ENCODE measurements at regions not wholly inside any gene's neighbourhood (a gene's known extent, or its start where the extent isn't known, plus 50 kb on each side); places are given as distances from the start of the nearest gene placed in this dataset.

DNA sequence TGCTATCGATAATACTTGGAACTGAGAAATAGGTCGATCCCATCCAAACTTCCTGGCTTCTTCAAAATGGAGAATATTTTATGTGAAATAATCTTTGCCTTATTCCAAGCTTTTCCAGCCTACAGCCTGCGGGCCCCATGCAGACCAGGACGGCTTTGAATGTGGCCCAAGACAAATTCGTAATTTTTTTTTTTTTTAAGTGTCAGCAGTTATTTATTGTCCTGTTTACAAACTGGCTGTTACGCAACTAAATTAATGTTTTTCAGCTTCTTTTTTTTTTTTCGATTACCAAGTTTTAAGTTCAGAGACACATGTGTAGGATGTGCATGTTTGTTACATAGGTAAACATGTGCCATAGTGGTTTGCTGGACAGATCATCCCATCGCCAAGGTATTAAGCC, 411.7 kb upstream of the EDIL3 start:
- Histone ChIP-seq H3K4me1 (no peaks in the 10 kb centered on the region), H3K27me3 (no peaks in the 10 kb centered on the region), H3K36me3 (no peaks in the 10 kb centered on the region), H3K4me3 (no peak overlapping the region), H3K9me3 (no peaks in the 10 kb centered on the region), H3K27ac (no peak overlapping the region)
- no peak for DNase-seq (ENCODE audit: low spot score)
- TF ChIP-seq, protein P1, sequence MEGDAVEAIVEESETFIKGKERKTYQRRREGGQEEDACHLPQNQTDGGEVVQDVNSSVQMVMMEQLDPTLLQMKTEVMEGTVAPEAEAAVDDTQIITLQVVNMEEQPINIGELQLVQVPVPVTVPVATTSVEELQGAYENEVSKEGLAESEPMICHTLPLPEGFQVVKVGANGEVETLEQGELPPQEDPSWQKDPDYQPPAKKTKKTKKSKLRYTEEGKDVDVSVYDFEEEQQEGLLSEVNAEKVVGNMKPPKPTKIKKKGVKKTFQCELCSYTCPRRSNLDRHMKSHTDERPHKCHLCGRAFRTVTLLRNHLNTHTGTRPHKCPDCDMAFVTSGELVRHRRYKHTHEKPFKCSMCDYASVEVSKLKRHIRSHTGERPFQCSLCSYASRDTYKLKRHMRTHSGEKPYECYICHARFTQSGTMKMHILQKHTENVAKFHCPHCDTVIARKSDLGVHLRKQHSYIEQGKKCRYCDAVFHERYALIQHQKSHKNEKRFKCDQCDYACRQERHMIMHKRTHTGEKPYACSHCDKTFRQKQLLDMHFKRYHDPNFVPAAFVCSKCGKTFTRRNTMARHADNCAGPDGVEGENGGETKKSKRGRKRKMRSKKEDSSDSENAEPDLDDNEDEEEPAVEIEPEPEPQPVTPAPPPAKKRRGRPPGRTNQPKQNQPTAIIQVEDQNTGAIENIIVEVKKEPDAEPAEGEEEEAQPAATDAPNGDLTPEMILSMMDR (IDR thresholded peaks at IDR 0.05), result no peak

DNA sequence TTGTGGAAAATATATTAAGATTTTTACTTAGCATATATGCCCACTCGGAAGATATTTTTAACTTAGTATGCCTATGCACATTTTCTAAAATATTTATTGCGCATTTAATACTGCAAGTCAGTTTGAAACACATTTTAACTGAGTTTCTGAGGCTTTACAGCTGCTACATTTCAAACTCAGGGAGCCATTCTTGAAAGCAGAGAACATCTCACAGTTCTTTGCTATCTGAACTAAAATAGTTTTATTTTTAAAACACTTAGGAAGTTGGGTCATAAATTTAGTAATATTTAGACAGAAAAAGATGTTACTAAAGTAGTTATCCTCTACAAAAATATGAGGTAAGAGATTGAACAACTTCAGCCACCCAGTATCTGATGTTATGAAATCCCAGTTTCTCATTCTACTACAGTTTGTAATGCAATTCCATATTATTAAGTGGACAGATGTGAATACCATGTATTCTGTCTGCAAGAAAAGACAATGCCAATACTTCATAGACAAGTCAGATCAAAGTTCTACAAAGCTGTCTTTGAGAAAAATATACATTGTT, 409.9 kb upstream of the EDIL3 start:
- Histone ChIP-seq H3K27me3 (no peaks in the 10 kb centered on the region), H3K27ac (no peak overlapping the region), H3K36me3 (no peaks in the 10 kb centered on the region), H3K9me3 (no peaks in the 10 kb centered on the region), H3K4me3 (no peak overlapping the region), H3K4me1 (no peaks in the 10 kb centered on the region)
- TF ChIP-seq, protein P1 (IDR thresholded peaks at IDR 0.05), result no peak
- DNase-seq (ENCODE audit: low spot score), result no peak

GRCh38 chr5:84791730-84792129, 407.1 kb upstream of the EDIL3 start:
- TF ChIP-seq, protein P1 (IDR thresholded peaks at IDR 0.05), result no peak
- no peaks in the 10 kb centered on the region for H3K4me1 ChIP-seq
- DNase-seq (ENCODE audit: low spot score), result no peak
- H3K27me3 ChIP-seq, result no peaks in the 10 kb centered on the region
- H3K36me3 ChIP-seq, result no peaks in the 10 kb centered on the region
- no peak overlapping the region for H3K4me3 ChIP-seq
- H3K9me3 ChIP-seq, result no peaks in the 10 kb centered on the region
- H3K27ac ChIP-seq, result no peak overlapping the region

DNA sequence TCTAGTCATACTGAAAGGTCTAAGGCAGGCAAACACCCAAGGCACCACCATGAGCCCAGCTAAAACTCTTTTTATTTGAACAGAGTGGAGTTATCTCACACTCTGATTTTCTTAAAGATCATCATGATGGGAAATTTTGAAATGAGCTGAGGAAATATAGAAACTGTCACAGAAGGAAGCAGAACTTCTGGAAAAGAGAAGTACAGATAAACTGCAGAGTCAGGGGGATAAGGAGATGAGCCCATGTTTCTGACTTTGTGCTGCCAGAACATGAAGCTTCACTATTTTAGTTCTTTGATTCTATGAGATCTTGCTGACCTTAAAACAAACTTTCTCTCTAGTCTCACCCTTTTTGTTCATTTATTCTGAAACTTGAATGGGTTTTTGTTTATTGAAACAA, 406.5 kb upstream of the EDIL3 start:
- Histone ChIP-seq H3K27ac (no peak overlapping the region), H3K9me3 (no peaks in the 10 kb centered on the region), H3K36me3 (no peaks in the 10 kb centered on the region), H3K4me3 (no peak overlapping the region), H3K27me3 (no peaks in the 10 kb centered on the region), H3K4me1 (no peaks in the 10 kb centered on the region)
- DNase-seq (ENCODE audit: low spot score), result no peak
- TF ChIP-seq, protein P1 (IDR thresholded peaks at IDR 0.05), result no peak

DNA sequence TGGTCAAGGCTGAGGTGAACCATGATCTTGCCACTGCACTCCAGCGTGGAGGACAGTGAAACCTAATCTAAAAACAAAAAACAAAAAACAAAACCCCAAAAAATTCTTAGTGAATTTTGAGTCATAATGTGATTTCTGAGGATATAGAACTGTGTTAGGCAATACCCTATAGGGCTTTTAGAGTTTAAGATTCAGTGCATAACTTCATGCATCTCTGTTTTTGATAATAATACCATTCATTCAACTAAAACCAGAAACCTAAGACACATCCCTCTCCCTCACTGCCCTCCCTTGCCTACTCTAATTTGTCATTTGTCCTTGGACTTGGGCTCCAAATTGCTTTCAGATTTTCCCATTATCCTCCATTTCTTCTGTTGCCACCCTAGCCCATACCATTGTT, 405.7 kb upstream of the EDIL3 start:
- no peak overlapping the region for H3K27ac ChIP-seq

DNA sequence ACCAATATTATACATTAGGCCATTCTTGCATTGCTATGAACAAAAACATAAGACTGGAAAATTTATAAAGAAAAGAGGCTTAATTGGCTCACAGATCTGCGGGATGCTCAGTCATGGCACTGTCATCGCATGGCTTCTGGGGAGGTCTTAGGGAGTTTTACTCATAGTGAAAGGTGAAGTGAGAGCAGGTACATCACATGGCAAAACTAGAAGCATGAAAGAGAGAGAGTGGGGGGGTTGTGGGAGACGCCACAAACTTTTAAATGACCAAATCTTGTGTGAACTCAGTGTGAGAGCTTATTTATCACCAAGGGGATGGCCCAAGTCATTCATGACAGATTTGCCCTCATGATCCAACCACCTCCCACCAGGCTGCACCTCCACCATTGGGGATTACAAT, 398.3 kb upstream of the EDIL3 start:
- Histone ChIP-seq H3K4me1 (no peaks in the 10 kb centered on the region), H3K36me3 (no peaks in the 10 kb centered on the region), H3K27me3 (no peaks in the 10 kb centered on the region), H3K27ac (no peak overlapping the region), H3K4me3 (no peak overlapping the region), H3K9me3 (no peaks in the 10 kb centered on the region)
- DNase-seq (ENCODE audit: low spot score), result no peak
- TF ChIP-seq, protein P1 (IDR thresholded peaks at IDR 0.05), result no peak

More for the DNA sequence above, 405.7 kb upstream of the EDIL3 start:
- no peaks in the 10 kb centered on the region for H3K9me3 ChIP-seq
- TF ChIP-seq, protein P1 (IDR thresholded peaks at IDR 0.05), result no peak
- no peaks in the 10 kb centered on the region for H3K27me3 ChIP-seq
- H3K36me3 ChIP-seq, result no peaks in the 10 kb centered on the region
- no peak overlapping the region for H3K4me3 ChIP-seq
- H3K4me1 ChIP-seq, result no peaks in the 10 kb centered on the region
- no peak for DNase-seq (ENCODE audit: low spot score)

Data from right atrium auricular region (tissue), 2 donors.